ENCODE measurements at regions not wholly inside any gene's neighbourhood (a gene's known extent, or its start where the extent isn't known, plus 50 kb on each side); places are given as distances from the start of the nearest gene placed in this dataset.
"Not testable (repeated sequence)": the region's sequence is repeated elsewhere in the genome, so short reads cannot be mapped to it uniquely, and the experiment has no call there.

DNA sequence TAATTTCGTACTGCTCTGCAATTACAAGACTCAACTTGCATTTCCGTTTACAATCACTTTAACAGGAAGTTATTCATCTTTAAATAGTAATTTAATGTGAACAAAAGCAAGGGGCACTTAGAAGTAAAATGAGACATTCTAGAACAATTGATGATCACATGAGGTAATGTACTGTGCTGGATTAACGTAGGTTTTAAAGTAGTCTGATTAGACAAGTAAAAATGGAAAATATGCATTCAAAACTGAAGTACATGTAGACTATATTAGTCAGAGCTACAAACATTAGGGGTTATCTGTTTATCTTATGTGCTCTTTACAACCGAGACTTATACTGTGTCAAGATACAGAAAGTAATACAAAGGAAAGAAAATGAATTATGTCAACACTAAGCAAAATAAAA is 1528.0 kb downstream of the SLITRK5 start:
- H3K4me3 ChIP-seq, result no peak overlapping the region
- WGBS, 2 donors, result 27 to 42% methylated on average over 4 of the region's 4 CpGs
- DNase-seq, result no peak
- no peaks in the 10 kb centered on the region for H3K27me3 ChIP-seq
- no peak for TF ChIP-seq POLR2A (IDR thresholded peaks at IDR 0.05)
- TF ChIP-seq POLR2AphosphoS5 (IDR thresholded peaks at IDR 0.05), result no peak
- TF ChIP-seq EP300 (IDR thresholded peaks at IDR 0.05), result no peak
- TF ChIP-seq, protein P1, sequence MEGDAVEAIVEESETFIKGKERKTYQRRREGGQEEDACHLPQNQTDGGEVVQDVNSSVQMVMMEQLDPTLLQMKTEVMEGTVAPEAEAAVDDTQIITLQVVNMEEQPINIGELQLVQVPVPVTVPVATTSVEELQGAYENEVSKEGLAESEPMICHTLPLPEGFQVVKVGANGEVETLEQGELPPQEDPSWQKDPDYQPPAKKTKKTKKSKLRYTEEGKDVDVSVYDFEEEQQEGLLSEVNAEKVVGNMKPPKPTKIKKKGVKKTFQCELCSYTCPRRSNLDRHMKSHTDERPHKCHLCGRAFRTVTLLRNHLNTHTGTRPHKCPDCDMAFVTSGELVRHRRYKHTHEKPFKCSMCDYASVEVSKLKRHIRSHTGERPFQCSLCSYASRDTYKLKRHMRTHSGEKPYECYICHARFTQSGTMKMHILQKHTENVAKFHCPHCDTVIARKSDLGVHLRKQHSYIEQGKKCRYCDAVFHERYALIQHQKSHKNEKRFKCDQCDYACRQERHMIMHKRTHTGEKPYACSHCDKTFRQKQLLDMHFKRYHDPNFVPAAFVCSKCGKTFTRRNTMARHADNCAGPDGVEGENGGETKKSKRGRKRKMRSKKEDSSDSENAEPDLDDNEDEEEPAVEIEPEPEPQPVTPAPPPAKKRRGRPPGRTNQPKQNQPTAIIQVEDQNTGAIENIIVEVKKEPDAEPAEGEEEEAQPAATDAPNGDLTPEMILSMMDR (IDR thresholded peaks at IDR 0.05), result no peak
- H3K4me1 ChIP-seq, result no peaks in the 10 kb centered on the region
- no peak overlapping the region for H3K27ac ChIP-seq
- H3K9me3 ChIP-seq, result no peaks in the 10 kb centered on the region
- no peaks in the 10 kb centered on the region for H3K36me3 ChIP-seq
- intact Hi-C loops (cut with DNase I), result no loop called here

DNA sequence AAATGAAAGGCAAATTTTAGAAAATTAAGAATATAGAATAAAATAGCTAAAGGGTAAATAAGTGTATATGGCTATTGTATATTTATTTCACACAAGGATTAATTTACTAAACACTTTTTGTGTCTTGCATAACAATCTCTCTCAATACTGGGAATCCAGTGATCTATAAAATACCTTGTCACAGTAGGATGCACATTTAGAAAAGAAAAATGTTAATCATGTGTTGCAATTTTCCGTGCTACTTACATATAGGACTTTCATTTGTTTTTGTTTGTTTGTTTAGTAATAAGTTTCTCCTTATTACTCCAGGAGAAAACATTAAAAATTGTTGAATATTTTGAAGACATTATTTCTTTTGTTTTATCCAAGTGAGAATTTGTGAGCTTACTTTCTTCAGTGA is 1533.3 kb downstream of the SLITRK5 start:
- intact Hi-C loops (cut with DNase I), result no loop called here
- Histone ChIP-seq H3K27ac (no peak overlapping the region), H3K4me1 (no peaks in the 10 kb centered on the region), H3K36me3 (no peaks in the 10 kb centered on the region), H3K4me3 (no peak overlapping the region), H3K9me3 (no peaks in the 10 kb centered on the region), H3K27me3 (no peaks in the 10 kb centered on the region)
- DNase-seq, result no peak
- 78 to 84% methylated on average over 1 of the region's 1 CpG for WGBS, 2 donors
- TF ChIP-seq POLR2A (IDR thresholded peaks at IDR 0.05) (no peak), POLR2AphosphoS5 (IDR thresholded peaks at IDR 0.05) (no peak), EP300 (IDR thresholded peaks at IDR 0.05) (no peak)
- TF ChIP-seq, protein P1 (IDR thresholded peaks at IDR 0.05), result no peak

DNA sequence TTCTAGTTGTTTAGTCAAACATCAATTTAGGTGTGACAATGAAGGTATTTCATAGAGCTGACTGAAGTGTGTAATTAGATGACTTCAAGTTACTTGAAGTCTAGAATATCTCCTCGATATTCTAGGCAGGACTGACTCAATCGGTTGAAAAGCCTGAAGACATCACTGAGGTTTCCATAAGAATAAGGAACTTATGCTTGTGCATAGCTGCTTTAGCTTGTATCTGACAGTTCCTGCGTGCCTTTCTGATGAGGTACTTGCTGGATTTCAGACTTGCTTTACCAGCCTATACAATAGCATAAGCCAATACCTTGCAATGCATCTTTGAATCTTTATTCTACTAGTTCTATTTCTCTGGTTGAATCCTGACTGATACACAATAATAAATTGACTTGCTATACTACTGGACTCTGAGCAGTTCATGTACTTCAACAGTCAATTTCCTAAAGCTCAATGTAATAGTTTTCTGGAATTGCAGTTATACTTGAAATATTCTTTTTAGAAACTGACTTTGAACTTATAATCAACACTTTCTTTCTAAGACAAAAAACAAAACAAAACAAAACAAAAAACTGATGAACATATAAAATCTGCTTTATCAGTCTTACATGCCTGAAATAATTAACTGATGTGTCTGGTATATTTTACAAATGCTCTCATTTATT is 1534.8 kb downstream of the SLITRK5 start:
- H3K36me3 ChIP-seq, result no peaks in the 10 kb centered on the region
- DNase-seq, result no peak
- WGBS, 2 donors, result 72% methylated on average over 3 of the region's 3 CpGs
- intact Hi-C loops (cut with DNase I), result no loop called here
- H3K27ac ChIP-seq, result no peak overlapping the region
- no peak for TF ChIP-seq EP300 (IDR thresholded peaks at IDR 0.05)
- TF ChIP-seq, protein P1 (IDR thresholded peaks at IDR 0.05), result no peak
- no peak for TF ChIP-seq POLR2A (IDR thresholded peaks at IDR 0.05)
- no peak for TF ChIP-seq POLR2AphosphoS5 (IDR thresholded peaks at IDR 0.05)
- H3K27me3 ChIP-seq, result no peaks in the 10 kb centered on the region
- no peaks in the 10 kb centered on the region for H3K4me1 ChIP-seq
- H3K4me3 ChIP-seq, result no peak overlapping the region
- H3K9me3 ChIP-seq, result no peaks in the 10 kb centered on the region

DNA sequence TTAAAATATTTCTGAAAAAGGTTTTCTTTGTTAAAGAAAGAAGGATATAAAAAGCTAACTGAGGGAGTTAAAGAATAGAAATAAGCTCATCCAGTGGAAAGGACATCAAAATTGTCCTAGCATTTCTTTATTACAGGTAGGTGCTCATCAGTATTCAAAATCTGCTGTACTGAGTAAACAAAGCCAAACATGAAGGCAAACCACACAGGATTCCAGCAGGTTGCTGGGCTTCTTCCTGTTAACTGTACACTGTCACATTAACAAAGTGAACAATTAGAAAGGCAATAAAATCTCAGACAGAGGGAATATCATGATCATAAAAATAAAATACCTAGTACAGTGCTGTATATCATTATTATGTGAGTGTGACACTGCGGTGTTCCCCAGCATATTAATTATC is 1541.0 kb downstream of the SLITRK5 start:
- Histone ChIP-seq H3K4me3 (no peak overlapping the region), H3K27ac (no peak overlapping the region), H3K36me3 (no peaks in the 10 kb centered on the region), H3K4me1 (no peaks in the 10 kb centered on the region), H3K9me3 (no peaks in the 10 kb centered on the region), H3K27me3 (no peaks in the 10 kb centered on the region)
- intact Hi-C loops (cut with DNase I), result no loop called here
- TF ChIP-seq, protein P1 (IDR thresholded peaks at IDR 0.05), result no peak
- 32 to 80% methylated on average over 1 of the region's 1 CpG for WGBS, 2 donors
- DNase-seq, result no peak

DNA sequence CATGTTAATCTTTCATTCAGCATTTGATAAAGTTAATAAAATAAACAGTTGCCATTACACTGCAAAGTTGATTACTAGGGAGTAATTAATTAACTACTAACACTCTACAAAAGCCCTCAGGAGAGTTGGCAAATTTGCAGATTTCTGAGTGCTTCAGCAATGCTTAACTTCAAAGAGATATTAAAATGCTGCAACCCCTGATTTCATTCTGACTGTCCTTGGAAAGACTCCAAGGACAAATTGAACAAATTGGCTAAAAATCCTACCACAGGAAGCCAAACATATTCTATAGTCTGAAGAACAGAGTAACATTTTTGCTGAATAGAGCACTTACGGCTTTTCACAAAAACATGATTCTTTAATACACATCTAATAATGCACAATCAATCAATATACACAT is 1543.0 kb downstream of the SLITRK5 start:
- intact Hi-C loops (cut with DNase I), result no loop called here
- H3K36me3 ChIP-seq, result no peaks in the 10 kb centered on the region
- no peak for TF ChIP-seq POLR2AphosphoS5 (IDR thresholded peaks at IDR 0.05)
- TF ChIP-seq POLR2A (IDR thresholded peaks at IDR 0.05), result no peak
- TF ChIP-seq, protein P1 (IDR thresholded peaks at IDR 0.05), result no peak
- TF ChIP-seq EP300 (IDR thresholded peaks at IDR 0.05), result no peak
- WGBS, 2 donors, result 89 to 90% methylated on average over 1 of the region's 1 CpG
- DNase-seq, result no peak
- H3K9me3 ChIP-seq, result no peaks in the 10 kb centered on the region
- H3K4me3 ChIP-seq, result no peak overlapping the region
- H3K4me1 ChIP-seq, result no peaks in the 10 kb centered on the region
- no peak overlapping the region for H3K27ac ChIP-seq
- no peaks in the 10 kb centered on the region for H3K27me3 ChIP-seq

DNA sequence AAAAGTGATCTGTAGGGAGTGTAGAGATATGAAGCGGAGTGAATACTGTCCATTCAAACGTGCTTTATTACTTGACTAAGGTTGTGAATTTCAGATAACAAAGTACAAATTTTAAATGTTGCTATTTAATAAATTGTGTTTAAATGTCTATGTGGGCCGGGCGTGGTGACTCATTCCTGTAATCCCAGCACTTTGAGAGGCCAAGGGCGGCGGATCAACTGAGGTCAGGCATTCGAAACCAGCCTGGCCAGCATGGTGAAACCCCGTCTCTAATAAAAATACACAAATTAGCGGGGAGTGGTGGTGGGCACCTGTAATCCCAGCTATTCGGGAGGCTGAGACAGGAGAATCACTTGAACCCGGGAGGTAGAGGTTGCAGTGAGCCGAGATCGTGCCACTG is 1544.1 kb downstream of the SLITRK5 start:
- intact Hi-C loops (cut with DNase I); H3K36me3 ChIP-seq; H3K27me3 ChIP-seq; H3K27ac ChIP-seq; H3K4me1 ChIP-seq; H3K4me3 ChIP-seq; H3K9me3 ChIP-seq; DNase-seq: not testable (repeated sequence)
- 85 to 86% methylated on average over 13 of the region's 13 CpGs for WGBS, 2 donors

Measured in sigmoid colon (tissue), 6 donors.